GM21717 (cell line): ENCODE measurements at regions not wholly inside any gene's neighbourhood (a gene's known extent, or its start where the extent isn't known, plus 50 kb on each side); places are given as distances from the start of the nearest gene placed in this dataset.
"Not testable (repeated sequence)": the region's sequence is repeated elsewhere in the genome, so short reads cannot be mapped to it uniquely, and the experiment has no call there.

Experiments
- ATAC-seq: cut with Tn5 transposase; IDR thresholded peaks from one replicate; pipeline ENCODE4 v1.9.1; 2021; ENCODE audit warnings: mild to moderate bottlenecking, moderate library complexity; ENCODE audit not compliant: unreplicated experiment

- ATAC-seq = no peak
Measured at GRCh38 chr15:37395100-37395468, 294.7 kb upstream of the MEIS2 start.

DNA sequence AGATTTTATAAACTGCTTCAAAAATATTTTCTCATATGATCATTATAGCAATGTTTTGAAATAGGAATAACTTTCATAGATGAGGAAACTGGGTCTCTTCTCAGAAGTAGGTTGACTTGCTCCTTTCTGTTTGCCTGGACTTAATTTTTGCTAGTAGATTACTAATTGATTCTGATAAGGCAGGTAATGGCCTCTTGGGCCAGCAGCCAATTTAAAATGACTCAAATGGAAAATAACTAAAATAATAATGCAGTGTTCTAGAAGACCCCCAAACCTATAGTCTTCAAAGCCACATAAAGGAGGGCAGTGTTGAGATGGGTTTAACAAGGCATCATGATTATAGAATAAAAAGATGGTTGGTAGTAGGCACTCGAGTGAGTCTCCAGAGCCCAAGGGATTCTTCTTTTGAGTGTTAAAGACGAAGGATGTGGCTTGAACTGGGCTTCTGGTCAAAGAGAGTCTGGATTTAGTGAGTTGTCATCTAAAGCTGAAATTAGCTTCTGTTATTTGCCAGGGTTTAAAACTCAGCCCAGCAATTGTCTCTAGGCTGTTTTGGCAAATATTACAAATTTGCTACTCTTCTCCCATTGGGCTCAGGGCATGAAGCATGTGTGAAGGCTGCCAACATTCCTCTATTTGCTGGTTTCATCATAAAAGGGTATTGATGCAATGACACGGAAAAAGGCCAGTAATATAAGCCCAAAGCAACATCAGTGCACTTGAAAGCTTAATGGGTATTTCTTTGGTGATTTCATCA, 297.1 kb upstream of the MEIS2 start:
- no peak for ATAC-seq

DNA sequence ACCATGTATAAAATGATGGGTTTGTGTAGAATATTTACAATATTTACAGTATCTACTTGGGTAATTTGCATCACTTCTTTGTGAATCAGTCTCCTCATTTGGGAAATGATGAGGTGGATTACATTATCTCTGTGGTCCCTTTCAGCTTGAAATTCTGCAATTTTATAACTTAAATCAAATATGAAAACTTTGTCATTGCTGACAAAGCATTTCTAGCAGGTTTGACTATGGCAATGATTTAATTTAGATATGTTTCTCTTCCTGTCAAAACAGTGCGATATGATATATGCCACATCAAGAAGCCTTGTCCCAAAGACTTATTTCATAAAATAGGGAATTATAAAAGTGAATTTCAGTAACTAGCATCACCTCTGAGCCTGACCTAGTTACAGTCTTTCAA, 315.8 kb upstream of the MEIS2 start:
- no peak for ATAC-seq

- ATAC-seq = no peak
Measured at GRCh38 chr15:37425541-37425940, 325.2 kb upstream of the MEIS2 start.

DNA sequence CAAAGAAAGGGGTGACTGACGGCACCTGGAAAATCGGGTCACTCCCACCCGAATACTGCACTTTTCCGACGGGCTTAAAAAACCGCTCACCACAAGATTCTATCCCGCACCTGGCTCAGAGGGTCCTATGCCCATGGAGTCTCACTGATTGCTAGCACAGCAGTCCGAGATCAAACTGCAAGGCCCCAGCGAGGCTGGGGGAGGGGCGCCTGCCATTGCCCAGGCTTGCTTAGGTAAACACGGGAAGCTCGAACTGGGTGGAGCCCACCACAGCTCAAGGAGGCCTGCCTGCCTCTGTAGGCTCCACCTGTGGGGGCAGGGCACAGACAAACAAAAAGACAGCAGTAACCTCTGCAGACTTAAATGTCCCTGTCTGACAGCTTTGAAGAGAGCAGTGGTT, 327.0 kb upstream of the MEIS2 start:
- ATAC-seq = not testable (repeated sequence)

DNA sequence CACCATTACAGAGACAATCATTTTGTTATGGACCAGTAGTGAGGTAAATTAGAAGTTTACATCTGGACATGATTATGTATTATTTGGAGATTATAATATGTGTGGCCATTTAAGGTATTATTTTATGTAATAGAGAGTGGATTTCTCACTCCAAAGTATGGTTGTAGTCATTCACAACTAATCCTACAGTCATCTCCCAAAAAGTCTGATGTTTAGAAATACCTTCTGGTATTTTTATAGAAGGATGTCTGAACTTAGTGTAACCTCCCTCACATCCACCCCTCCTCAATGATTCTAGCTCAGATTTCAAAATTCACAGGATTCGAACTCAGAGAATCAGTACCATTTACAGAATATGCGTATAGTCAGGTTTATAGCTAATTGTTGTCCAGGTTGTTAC, 346.6 kb upstream of the MEIS2 start:
- no peak for ATAC-seq

GRCh38 chr15:37452498-37452897, 352.1 kb upstream of the MEIS2 start:
- ATAC-seq = no peak

- no peak for ATAC-seq
Measured at GRCh38 chr15:37480482-37480881, 380.1 kb upstream of the MEIS2 start.

GRCh38 chr15:37481126-37481525, 380.8 kb upstream of the MEIS2 start:
- ATAC-seq = no peak

- ATAC-seq = no peak
Measured at GRCh38 chr15:37483779-37484178, 383.4 kb upstream of the MEIS2 start.

DNA sequence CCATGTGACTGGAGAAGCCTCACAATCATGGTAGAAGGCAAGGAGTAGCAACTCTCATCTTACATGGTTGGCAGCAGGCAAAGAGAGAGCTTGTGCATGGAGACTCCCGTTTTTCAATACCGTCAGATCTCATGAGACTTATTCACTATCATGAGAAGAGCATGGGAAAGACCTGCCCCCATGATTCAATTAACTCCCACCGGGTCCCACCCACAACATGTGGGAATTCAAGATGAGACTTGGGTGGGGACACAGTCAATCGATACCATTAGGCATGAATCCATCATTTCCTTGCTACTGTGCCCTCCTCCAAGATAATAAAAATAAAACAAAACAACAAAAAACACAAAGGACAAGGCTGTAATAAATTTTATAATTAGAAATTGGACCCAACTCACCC, 384.7 kb upstream of the MEIS2 start:
- ATAC-seq = no peak

DNA sequence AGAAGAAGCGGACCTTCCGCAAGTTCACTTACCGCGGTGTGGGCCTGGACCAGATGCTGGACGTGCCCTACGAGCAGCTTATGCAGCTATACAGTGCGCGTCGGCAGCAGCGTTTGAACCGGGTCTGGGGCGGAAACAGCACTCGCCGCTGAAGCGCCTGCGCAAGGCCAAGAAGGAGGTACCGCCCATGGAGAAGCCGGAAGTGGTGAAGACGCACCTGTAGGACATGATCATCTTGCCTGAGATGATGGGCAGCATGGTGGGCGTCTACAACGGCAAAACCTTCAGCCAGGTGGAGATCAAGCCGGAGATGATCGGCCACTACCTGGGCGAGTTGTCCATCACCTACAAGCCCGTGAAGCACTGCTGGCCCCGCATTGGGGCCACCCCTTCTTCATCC, 390.4 kb upstream of the MEIS2 start:
- no peak for ATAC-seq

- ATAC-seq = no peak
Measured at GRCh38 chr15:37516621-37517020, 416.3 kb upstream of the MEIS2 start.

GRCh38 chr15:37517191-37517895, 417.0 kb upstream of the MEIS2 start:
- ATAC-seq = no peak

- ATAC-seq = no peak
Measured at GRCh38 chr15:37518436-37518835, 416.0 kb upstream of the TMCO5A start.

- no peak for ATAC-seq
Measured at GRCh38 chr15:37520026-37520425, 414.4 kb upstream of the TMCO5A start.

DNA sequence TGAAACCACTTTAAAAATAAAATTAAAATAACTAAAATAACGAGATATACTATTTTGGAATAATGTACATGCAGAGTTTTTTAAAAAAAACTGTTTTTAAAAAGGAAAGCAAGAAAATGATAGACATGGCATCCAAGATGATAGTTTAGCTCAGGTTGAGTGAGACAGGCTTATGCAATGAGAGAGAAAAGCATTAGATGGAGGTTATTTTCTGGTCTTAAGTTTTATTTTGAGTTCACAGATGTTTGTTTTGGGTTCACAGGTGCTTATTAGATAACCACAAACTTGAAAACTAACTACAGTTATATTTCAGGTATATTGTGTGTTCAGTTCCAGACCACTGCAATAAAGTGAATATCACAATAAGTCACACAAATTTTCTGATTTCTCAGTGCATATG, 413.6 kb upstream of the TMCO5A start:
- ATAC-seq = no peak

DNA sequence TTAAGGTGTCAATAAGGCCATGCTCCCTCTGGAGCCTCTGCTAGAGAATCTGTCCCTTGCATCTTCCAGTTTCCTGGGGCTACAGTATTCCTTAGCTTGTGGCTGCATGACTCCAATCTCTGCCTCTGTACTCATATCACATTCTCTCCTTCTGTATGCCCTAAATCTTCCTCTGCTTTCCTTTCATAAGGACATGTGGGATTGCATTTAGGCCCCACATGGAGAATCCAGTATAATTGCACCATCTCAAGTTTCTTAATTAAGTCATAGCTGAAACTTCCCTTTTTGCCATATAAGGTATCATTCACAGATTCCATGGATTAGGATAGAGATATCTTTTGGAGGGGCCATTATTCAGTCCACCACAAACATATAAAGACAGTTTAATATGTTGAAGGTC, 409.8 kb upstream of the TMCO5A start:
- no peak for ATAC-seq

GRCh38 chr15:37528432-37528831, 406.0 kb upstream of the TMCO5A start:
- no peak for ATAC-seq

- no peak for ATAC-seq
Measured at GRCh38 chr15:37536967-37537605, 397.4 kb upstream of the TMCO5A start.

GRCh38 chr15:37537802-37538201, 396.6 kb upstream of the TMCO5A start:
- no peak for ATAC-seq

DNA sequence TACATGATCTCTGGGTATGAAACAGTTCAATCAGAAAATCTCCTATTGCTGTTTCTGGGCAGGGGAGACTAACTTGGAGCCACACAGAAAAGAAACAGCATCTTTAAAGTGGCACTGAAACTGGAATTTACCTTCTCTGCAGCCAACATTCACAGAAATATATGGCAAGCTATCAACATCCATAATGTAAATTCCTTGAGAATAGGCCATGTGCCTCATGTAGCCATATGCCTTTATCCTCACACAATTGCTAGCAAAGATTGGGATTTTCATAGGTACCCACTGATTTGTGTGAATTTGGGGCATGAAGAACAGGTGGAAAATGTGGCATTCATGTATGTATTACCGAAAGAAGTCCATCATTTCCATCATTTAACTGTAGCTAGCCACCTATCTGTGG, 386.3 kb upstream of the TMCO5A start:
- ATAC-seq = no peak
